ENCODE measurements at regions not wholly inside any gene's neighbourhood (a gene's known extent, or its start where the extent isn't known, plus 50 kb on each side); places are given as distances from the start of the nearest gene placed in this dataset.

- POLR2A ChIA-PET: no interaction called here
- DNase-seq: no peak
- no peaks in the 10 kb centered on the region for H3K9me3 ChIP-seq (ENCODE audit: control insufficient read depth in 2 of 3, low read length in 3 of 3)
- intact Hi-C loops (cut with micrococcal nuclease): no loop called here
- Mint-ChIP-seq H3K4me1 (no peaks in the 10 kb centered on the region), H3K27me3 (peaks cover 0 to 20% (median 6%) of the 10 kb centered on the region in 5 donors), H3K4me3 (no peak overlapping the region), H3K36me3 (peaks cover 0 to 4% (median 0%) of the 10 kb centered on the region in 5 donors), H3K9me3 (peaks cover 0 to 8% (median 0%) of the 10 kb centered on the region in 11 donors), H3K27ac (no peak overlapping the region)
- no peaks in the 10 kb centered on the region for H3K4me1 ChIP-seq (ENCODE audit: control insufficient read depth in 2 of 2, insufficient read depth in 2 of 2, low read length in 2 of 2)
- H3K27ac ChIP-seq (ENCODE audit: low read depth, low read length): no peak overlapping the region
- CTCF ChIA-PET: interaction anchor here (0.6 kb wide), 1 partner anchor 129 kb away, joined by 3 read pairs; no protein-coding TSS in a partner anchor
- ATAC-seq: peak; percentile 12
- no peaks in the 10 kb centered on the region for H3K27me3 ChIP-seq (ENCODE audit: control insufficient read depth in 2 of 2, insufficient read depth in 2 of 2, low read length in 2 of 2)
- H3K4me3 ChIP-seq (ENCODE audit: low read length): no peak overlapping the region
- H3K36me3 ChIP-seq (ENCODE audit: control insufficient read depth in 2 of 3, insufficient read depth in 3 of 3, low read length in 3 of 3): no peaks in the 10 kb centered on the region
These were observed 109.6 kb upstream of the B3GAT1 start for GRCh38 chr11:134521452-134522289.

DNA sequence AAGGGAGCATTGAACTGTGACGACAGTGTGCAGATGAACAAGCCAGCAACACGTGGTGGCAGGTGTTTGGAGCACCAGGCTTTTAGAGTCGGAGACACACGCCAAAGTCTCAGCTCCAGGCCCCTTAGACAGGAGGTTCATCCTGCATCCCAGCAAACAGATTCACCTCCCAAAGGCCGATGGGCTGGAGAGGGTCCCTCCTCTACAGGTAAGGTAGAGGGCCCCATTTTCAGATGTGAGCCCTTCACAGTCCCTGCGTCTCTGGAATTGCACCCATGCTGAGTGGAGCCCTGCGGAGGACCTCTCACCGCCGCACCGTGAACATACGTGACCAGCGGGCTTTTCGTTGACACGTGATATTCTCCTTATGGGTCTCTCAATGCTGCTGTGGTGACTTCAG is 109.0 kb upstream of the B3GAT1 start:
- POLR2A ChIA-PET: no interaction called here
- intact Hi-C loops (cut with micrococcal nuclease): no loop called here
- H3K27ac ChIP-seq (ENCODE audit: low read depth, low read length): no peak overlapping the region
- H3K4me1 Mint-ChIP-seq: no peaks in the 10 kb centered on the region
- no peak overlapping the region for H3K4me3 ChIP-seq (ENCODE audit: low read length)
- ATAC-seq: no peak
- no peak for DNase-seq
- no peak overlapping the region for H3K4me3 Mint-ChIP-seq
- H3K27ac Mint-ChIP-seq: no peak overlapping the region
- no peaks in the 10 kb centered on the region for H3K4me1 ChIP-seq (ENCODE audit: control insufficient read depth in 2 of 2, insufficient read depth in 2 of 2, low read length in 2 of 2)
- H3K36me3 Mint-ChIP-seq: peaks cover 0 to 4% (median 0%) of the 10 kb centered on the region in 5 donors
- CTCF ChIA-PET: no interaction called here
- H3K9me3 Mint-ChIP-seq: peaks cover 0 to 8% (median 0%) of the 10 kb centered on the region in 11 donors
- H3K27me3 Mint-ChIP-seq: peaks cover 0 to 24% (median 6%) of the 10 kb centered on the region in 5 donors
- no peaks in the 10 kb centered on the region for H3K36me3 ChIP-seq (ENCODE audit: control insufficient read depth in 2 of 3, insufficient read depth in 3 of 3, low read length in 3 of 3)
- no peaks in the 10 kb centered on the region for H3K9me3 ChIP-seq (ENCODE audit: control insufficient read depth in 2 of 3, low read length in 3 of 3)
- H3K27me3 ChIP-seq (ENCODE audit: control insufficient read depth in 2 of 2, insufficient read depth in 2 of 2, low read length in 2 of 2): no peaks in the 10 kb centered on the region

- no peaks in the 10 kb centered on the region for H3K27me3 ChIP-seq (ENCODE audit: control insufficient read depth in 2 of 2, insufficient read depth in 2 of 2, low read length in 2 of 2)
- H3K9me3 ChIP-seq (ENCODE audit: control insufficient read depth in 2 of 3, low read length in 3 of 3): no peaks in the 10 kb centered on the region
- CTCF ChIA-PET: no interaction called here
- POLR2A ChIA-PET: no interaction called here
- H3K4me3 ChIP-seq (ENCODE audit: low read length): no peak overlapping the region
- intact Hi-C loops (cut with micrococcal nuclease): no loop called here
- no peak overlapping the region for H3K27ac Mint-ChIP-seq
- H3K36me3 ChIP-seq (ENCODE audit: control insufficient read depth in 2 of 3, insufficient read depth in 3 of 3, low read length in 3 of 3): no peaks in the 10 kb centered on the region
- peaks cover 0 to 4% (median 0%) of the 10 kb centered on the region in 5 donors for H3K36me3 Mint-ChIP-seq
- peaks cover 0 to 29% (median 6%) of the 10 kb centered on the region in 5 donors for H3K27me3 Mint-ChIP-seq
- H3K27ac ChIP-seq (ENCODE audit: low read depth, low read length): no peak overlapping the region
- no peaks in the 10 kb centered on the region for H3K4me1 Mint-ChIP-seq
- H3K4me1 ChIP-seq (ENCODE audit: control insufficient read depth in 2 of 2, insufficient read depth in 2 of 2, low read length in 2 of 2): no peaks in the 10 kb centered on the region
- peaks cover 0 to 8% (median 0%) of the 10 kb centered on the region in 11 donors for H3K9me3 Mint-ChIP-seq
- no peak overlapping the region for H3K4me3 Mint-ChIP-seq
- ATAC-seq: no peak
- no peak for DNase-seq
These were observed 107.7 kb upstream of the B3GAT1 start for GRCh38 chr11:134519788-134520187.

DNA sequence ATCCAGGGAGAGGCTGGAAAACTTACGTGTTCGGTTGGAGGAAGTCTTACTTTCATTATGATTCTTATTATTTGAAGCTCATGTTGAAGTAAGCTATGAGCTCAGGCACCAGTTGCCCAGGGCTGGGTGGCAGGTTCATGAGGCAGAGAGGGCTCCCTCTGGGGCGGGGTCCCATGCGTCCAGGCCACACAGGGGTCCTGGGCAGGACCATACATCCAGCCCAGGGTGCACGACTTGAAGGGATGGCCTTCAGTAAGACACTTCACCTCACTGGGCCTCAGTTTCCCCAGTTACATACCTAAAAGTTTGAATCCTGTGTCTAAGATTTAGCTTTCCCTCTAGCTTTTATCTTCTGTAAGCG is 107.3 kb upstream of the B3GAT1 start:
- Histone ChIP-seq H3K4me3 (ENCODE audit: low read length) (no peak overlapping the region), H3K27me3 (ENCODE audit: control insufficient read depth in 2 of 2, insufficient read depth in 2 of 2, low read length in 2 of 2) (no peaks in the 10 kb centered on the region), H3K4me1 (ENCODE audit: control insufficient read depth in 2 of 2, insufficient read depth in 2 of 2, low read length in 2 of 2) (no peaks in the 10 kb centered on the region), H3K9me3 (ENCODE audit: control insufficient read depth in 2 of 3, low read length in 3 of 3) (no peaks in the 10 kb centered on the region), H3K27ac (ENCODE audit: low read depth, low read length) (no peak overlapping the region), H3K36me3 (ENCODE audit: control insufficient read depth in 2 of 3, insufficient read depth in 3 of 3, low read length in 3 of 3) (no peaks in the 10 kb centered on the region)
- Mint-ChIP-seq H3K9me3 (peaks cover 0 to 8% (median 0%) of the 10 kb centered on the region in 11 donors), H3K4me3 (no peak overlapping the region), H3K27ac (no peak overlapping the region), H3K27me3 (peaks cover 0 to 29% (median 6%) of the 10 kb centered on the region in 5 donors), H3K4me1 (no peaks in the 10 kb centered on the region), H3K36me3 (peaks cover 0 to 4% (median 0%) of the 10 kb centered on the region in 5 donors)
- DNase-seq: no peak
- POLR2A ChIA-PET: no interaction called here
- ATAC-seq: no peak
- CTCF ChIA-PET: no interaction called here
- intact Hi-C loops (cut with micrococcal nuclease): no loop called here

DNA sequence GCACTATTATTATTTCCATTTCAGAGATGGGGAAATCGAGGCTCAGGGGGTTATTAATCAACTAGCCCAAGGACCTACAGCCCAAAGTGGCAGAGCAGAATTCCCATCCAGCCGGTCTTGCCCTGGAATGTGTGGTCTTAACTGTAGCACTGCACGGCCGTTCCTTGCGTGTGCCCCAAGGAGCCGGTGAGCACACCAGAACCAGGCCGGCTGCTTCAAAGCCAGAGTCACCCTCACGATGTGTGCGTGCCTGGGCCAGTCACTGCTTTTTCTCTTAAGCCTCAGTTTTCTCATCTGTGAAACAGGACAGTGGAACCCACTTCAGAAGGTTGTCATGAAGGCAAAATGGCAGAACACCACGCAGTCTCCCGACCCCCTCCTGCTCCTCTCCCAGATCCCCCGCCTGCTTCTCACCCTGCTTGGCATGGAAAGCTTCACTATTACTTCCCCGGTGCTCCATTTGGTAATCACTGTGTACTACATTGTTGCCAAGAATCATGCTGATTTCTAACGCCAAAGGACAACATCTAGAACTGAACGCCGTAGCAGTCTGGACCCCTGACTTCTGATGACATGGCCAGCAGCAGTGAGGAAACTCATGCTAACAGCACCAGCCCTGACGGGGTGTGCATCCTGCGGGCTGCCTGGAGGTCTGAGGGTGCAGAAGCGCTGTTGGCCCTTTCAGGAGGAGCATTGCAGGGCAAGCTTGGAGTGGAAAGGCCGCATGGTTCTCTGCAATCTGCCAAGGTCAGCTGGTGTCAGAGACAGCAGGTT is 106.8 kb upstream of the B3GAT1 start:
- no peak overlapping the region for H3K4me3 ChIP-seq (ENCODE audit: low read length)
- no peaks in the 10 kb centered on the region for H3K9me3 ChIP-seq (ENCODE audit: control insufficient read depth in 2 of 3, low read length in 3 of 3)
- no peak for ATAC-seq
- H3K27me3 ChIP-seq (ENCODE audit: control insufficient read depth in 2 of 2, insufficient read depth in 2 of 2, low read length in 2 of 2): no peaks in the 10 kb centered on the region
- Mint-ChIP-seq H3K4me1 (no peaks in the 10 kb centered on the region), H3K36me3 (peaks cover 0 to 4% (median 0%) of the 10 kb centered on the region in 5 donors), H3K9me3 (peaks cover 0 to 8% (median 0%) of the 10 kb centered on the region in 11 donors), H3K27me3 (peaks cover 0 to 29% (median 6%) of the 10 kb centered on the region in 5 donors), H3K4me3 (no peak overlapping the region), H3K27ac (no peak overlapping the region)
- DNase-seq: no peak
- CTCF ChIA-PET: no interaction called here
- no peak overlapping the region for H3K27ac ChIP-seq (ENCODE audit: low read depth, low read length)
- intact Hi-C loops (cut with micrococcal nuclease): no loop called here
- no peaks in the 10 kb centered on the region for H3K36me3 ChIP-seq (ENCODE audit: control insufficient read depth in 2 of 3, insufficient read depth in 3 of 3, low read length in 3 of 3)
- H3K4me1 ChIP-seq (ENCODE audit: control insufficient read depth in 2 of 2, insufficient read depth in 2 of 2, low read length in 2 of 2): no peaks in the 10 kb centered on the region
- POLR2A ChIA-PET: no interaction called here

- POLR2A ChIA-PET: no interaction called here
- H3K4me1 ChIP-seq (ENCODE audit: control insufficient read depth in 2 of 2, insufficient read depth in 2 of 2, low read length in 2 of 2): no peaks in the 10 kb centered on the region
- Mint-ChIP-seq H3K9me3 (peaks cover 0 to 4% (median 0%) of the 10 kb centered on the region in 11 donors), H3K36me3 (peaks cover 0 to 4% (median 0%) of the 10 kb centered on the region in 5 donors), H3K4me3 (no peak overlapping the region), H3K27me3 (peaks cover 0 to 34% (median 6%) of the 10 kb centered on the region in 5 donors), H3K4me1 (no peaks in the 10 kb centered on the region), H3K27ac (no peak overlapping the region)
- no peak overlapping the region for H3K4me3 ChIP-seq (ENCODE audit: low read length)
- no peak overlapping the region for H3K27ac ChIP-seq (ENCODE audit: low read depth, low read length)
- no peak for DNase-seq
- H3K9me3 ChIP-seq (ENCODE audit: control insufficient read depth in 2 of 3, low read length in 3 of 3): no peaks in the 10 kb centered on the region
- no peaks in the 10 kb centered on the region for H3K36me3 ChIP-seq (ENCODE audit: control insufficient read depth in 2 of 3, insufficient read depth in 3 of 3, low read length in 3 of 3)
- intact Hi-C loops (cut with micrococcal nuclease): no loop called here
- CTCF ChIA-PET: no interaction called here
- no peak for ATAC-seq
- H3K27me3 ChIP-seq (ENCODE audit: control insufficient read depth in 2 of 2, insufficient read depth in 2 of 2, low read length in 2 of 2): no peaks in the 10 kb centered on the region
These were observed 105.7 kb upstream of the B3GAT1 start for GRCh38 chr11:134517621-134518293.

Data from naive thymus-derived CD4-positive, alpha-beta T cell (primary cell).